ENCODE measurements at regions not wholly inside any gene's neighbourhood (a gene's known extent, or its start where the extent isn't known, plus 50 kb on each side); places are given as distances from the start of the nearest gene placed in this dataset.

- TF ChIP-seq EZH2 (IDR thresholded peaks at IDR 0.05; ENCODE audit: borderline replicate concordance, low read length) (no peak), CTCF (conservative IDR thresholded peaks at IDR 0.05 in 1 of 2, IDR thresholded peaks at IDR 0.05 in 1 of 2; ENCODE audit: extremely low read depth in 1 of 2, insufficient read depth in 1 of 2, low read depth in 1 of 2, low read length in 2 of 2) (no peak)
Observed at GRCh38 chr13:109369353-109370052, 416.9 kb downstream of the IRS2 start.

Measured in mammary epithelial cell (primary cell).